GM23338 (cell line): ENCODE measurements at regions not wholly inside any gene's neighbourhood (a gene's known extent, or its start where the extent isn't known, plus 50 kb on each side); places are given as distances from the start of the nearest gene placed in this dataset.

Experiments used
- CTCF ChIP-seq, 2 experiments: fragments of 200-600 bp in 1 of 2; sonication (generic) in 1 of 2; conservative IDR thresholded peaks; 2 replicates each; pipeline versions ENCODE4 v1.5.1 to v1.6.1; 2016 to 2017; ENCODE audit warnings: antibody characterized with exemption in 2 of 2, low read depth in 2 of 2, mild to moderate bottlenecking in 2 of 2, moderate library complexity in 1 of 2
- REST ChIP-seq: IDR thresholded peaks from one replicate; pipeline ENCODE4 v1.6.1; 2018; ENCODE audit warnings: antibody characterized with exemption; ENCODE audit not compliant: unreplicated experiment
- ZNF462 ChIP-seq: fragments of 250-450 bp; sonication (Bioruptor Pico); IDR thresholded peaks from 2 replicates; pipeline ENCODE4 v1.5.0; 2020; ENCODE audit warnings: mild to moderate bottlenecking, moderate library complexity

- TF ChIP-seq ZNF462 (no peak), CTCF (conservative IDR thresholded peaks at IDR 0.05; ENCODE audit: low read depth in 2 of 2) (no peak), REST (no peak)
These were observed 215.0 kb downstream of the SUCLG1 start (continued) for GRCh38 chr2:84243788-84244733.
